GM19463 (cell line): ENCODE measurements at regions not wholly inside any gene's neighbourhood (a gene's known extent, or its start where the extent isn't known, plus 50 kb on each side); places are given as distances from the start of the nearest gene placed in this dataset.
"Not testable (repeated sequence)": the region's sequence is repeated elsewhere in the genome, so short reads cannot be mapped to it uniquely, and the experiment has no call there.

Experiments
- ATAC-seq: cut with Tn5 transposase; IDR thresholded peaks from one replicate; pipeline ENCODE4 v1.9.1; 2021; ENCODE audit warnings: mild to moderate bottlenecking, moderate library complexity; ENCODE audit not compliant: unreplicated experiment

GRCh38 chr1:109857702-109858101 is 52.9 kb upstream of the CSF1 start:
- ATAC-seq = not testable (repeated sequence)

DNA sequence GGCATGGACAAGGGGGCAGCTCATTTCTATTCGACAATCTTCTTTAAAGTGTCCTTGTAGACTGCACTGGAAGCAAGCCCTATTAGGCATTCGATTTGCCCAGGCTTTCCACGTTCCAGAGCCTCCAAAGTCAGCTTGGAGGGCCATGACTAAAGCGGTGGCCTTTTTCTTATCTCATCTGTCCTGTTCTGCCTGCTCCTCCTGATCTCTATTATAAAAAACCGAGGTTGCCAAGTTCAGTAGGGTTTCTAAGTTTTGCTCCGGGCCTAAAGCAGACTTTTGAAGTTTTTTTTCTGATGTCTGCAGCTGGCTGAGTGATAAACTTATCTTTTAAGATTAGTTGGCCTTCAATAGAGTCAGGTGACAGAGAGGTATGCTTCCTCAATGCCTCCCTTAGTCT is 54.7 kb upstream of the CSF1 start:
- not testable (repeated sequence) for ATAC-seq

GRCh38 chr1:109853972-109854371 is 56.7 kb upstream of the CSF1 start:
- ATAC-seq = not testable (repeated sequence)

GRCh38 chr1:109852221-109853015 is 58.2 kb upstream of the CSF1 start:
- not testable (repeated sequence) for ATAC-seq

- ATAC-seq = no peak
Observed at GRCh38 chr1:109850827-109851226, 59.8 kb upstream of the CSF1 start.

- no peak for ATAC-seq
Observed at GRCh38 chr1:109850194-109850593, 60.5 kb upstream of the CSF1 start.

DNA sequence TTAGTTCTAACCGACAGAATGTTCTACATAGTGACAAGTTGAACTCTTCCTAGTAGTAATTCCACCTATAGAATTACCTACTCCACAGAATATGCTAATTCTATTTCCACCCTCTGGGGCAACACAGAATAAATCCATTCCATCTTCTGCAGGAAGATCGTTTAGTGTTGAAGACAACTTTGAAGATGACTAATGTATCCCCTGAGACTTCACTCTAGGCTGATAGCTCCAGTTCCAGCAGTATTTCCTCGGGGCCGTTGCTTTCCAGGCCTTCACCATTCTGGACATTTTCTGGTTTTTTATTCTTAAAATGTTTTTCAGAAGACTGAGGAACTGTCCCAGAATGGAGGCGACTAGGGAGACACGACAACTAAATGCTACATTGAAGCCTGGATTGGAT is 61.0 kb upstream of the CSF1 start:
- ATAC-seq = no peak

- no peak for ATAC-seq
Observed at GRCh38 chr1:109847251-109847650, 63.4 kb upstream of the CSF1 start.

GRCh38 chr1:109846846-109847245 is 63.8 kb upstream of the CSF1 start:
- no peak for ATAC-seq

DNA sequence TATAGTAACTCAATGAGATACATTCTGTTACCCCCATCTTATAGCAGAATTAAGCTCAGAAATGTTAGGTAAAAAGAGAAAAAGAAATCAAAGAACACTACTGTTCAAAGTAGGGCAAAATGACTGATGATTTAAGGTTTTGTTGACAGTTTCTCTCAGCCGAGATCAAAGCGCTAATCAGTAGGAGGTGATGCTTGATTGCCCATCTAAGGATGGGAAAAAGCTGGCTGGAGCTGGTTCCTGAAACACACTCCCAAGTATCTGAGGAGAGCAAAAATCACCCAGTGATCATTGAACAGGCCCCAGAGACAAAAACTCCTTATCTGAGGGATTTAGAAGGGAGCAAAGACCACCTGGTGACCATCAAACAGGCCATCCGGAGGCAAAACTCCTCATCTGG is 64.5 kb upstream of the CSF1 start:
- ATAC-seq = no peak

- no peak for ATAC-seq
Observed at GRCh38 chr1:109845658-109846057, 65.0 kb upstream of the CSF1 start.

- ATAC-seq = no peak
Observed at GRCh38 chr1:109844609-109845008, 66.0 kb upstream of the CSF1 start.

GRCh38 chr1:109840011-109840629 is 70.5 kb upstream of the CSF1 start:
- no peak for ATAC-seq

- not testable (repeated sequence) for ATAC-seq
Observed at GRCh38 chr1:109839276-109839675, 71.4 kb upstream of the CSF1 start.

DNA sequence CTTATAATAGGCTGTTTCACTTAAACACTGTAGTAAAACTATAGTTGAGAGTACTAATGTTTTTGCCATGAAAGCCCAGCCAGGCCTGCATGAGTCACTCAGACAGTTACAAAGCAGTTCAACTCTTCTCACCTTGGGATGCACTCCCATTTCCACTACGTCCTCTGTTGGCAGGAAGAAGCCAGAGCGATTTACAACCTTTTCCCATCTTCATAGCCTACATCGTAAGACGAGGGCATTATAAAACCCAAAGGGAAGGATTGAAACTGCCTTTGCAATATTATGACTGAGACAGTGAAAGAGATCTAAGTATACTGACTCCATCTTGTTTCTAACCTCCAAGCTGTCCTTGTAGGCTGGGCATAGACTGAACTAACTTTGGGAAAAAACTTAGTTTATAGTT is 71.8 kb upstream of the CSF1 start:
- ATAC-seq = no peak

DNA sequence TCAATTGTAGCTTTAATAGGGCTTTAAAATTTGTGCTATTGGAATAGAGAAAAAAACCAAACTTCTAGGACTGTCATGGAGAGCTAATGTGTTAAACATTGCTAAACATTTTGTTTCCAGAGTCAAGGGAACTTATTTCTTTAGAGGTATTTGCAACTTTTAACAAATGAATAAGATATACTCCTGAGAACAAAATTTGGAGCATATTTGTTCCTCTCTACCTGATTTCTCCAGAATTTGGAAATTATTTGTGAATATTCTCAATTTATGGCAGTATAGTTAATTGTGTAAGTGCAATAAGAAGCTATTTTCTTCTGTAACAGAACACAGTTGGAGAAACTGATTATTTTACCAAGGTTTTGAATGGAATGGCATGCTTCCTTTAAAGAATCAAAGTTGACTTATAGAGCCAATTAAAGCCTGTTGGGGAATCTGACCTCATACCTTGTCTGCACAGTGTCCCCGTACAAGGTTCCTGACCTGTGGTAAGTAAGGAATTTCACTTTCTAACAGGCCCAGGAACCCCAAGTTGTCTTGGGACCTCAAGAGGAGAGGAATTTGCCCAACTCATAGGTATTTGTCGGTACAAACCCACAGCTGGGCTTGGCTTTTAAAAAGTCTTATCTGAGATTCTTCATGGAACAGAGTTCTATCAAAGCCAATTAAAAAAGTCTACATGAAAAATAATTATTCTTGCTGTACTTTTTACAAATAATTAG is 72.6 kb upstream of the CSF1 start:
- ATAC-seq = no peak

DNA sequence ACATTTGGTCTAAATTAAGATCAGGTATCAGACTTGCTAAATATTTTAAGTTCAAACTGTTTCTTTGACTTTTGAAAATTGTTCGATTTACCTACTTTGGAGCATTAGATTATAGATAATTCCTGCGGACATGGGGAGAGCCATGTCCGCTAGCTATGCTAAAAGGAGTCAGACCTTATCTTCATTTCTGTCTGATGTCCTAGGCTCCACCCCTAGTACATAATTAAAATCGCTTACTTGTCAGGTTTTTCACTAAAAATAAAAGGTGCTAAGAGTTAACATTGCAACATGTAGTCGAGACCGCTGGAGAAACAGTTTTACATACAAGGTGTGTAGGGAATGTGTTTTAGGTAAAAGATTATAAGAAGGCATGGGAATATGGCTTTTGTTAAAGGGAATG is 71.9 kb upstream of the EPS8L3 start:
- ATAC-seq = not testable (repeated sequence)

- no peak for ATAC-seq
Observed at GRCh38 chr1:109834951-109835350, 71.2 kb upstream of the EPS8L3 start.

- no peak for ATAC-seq
Observed at GRCh38 chr1:109832945-109833344, 69.2 kb upstream of the EPS8L3 start.

DNA sequence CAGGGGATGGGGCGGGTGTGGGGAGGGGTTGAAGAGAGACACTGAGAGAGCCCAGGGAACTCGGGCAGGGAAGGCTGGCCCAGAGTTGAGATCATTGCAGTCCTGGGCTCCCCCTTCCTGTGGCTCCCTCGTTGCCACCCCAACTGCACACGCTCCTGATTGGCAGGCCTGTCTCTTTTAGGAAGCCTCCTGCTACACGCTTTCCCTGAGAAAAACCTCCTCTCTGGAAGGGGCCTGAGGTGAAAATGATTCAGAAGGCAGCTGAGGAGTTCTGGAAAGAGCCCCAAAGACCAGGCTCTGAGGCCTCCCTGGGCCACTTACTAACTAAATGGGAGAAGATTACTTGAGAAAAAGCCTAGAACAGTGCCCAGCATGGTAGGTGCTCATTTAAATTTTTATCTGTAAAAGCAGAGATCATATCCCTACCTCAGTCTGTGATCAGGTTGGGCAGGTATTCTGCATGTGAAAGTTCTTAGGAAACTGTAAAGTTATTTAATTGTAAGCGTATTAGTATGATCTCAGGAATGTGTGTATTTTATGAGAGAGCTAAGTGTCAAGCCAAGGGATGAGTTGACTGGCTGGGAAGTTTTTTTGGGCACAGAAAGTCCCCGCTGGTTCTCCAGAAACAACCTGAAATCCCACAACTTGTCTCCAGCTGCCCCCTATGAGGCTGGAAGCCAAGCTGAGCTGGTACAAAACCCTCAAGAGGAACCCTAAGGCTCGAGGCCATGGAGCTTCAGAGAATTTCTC is 65.2 kb upstream of the EPS8L3 start:
- no peak for ATAC-seq

GRCh38 chr1:109827986-109828385 is 64.3 kb upstream of the EPS8L3 start:
- ATAC-seq = no peak
